ENCODE measurements at regions not wholly inside any gene's neighbourhood (a gene's known extent, or its start where the extent isn't known, plus 50 kb on each side); places are given as distances from the start of the nearest gene placed in this dataset.

DNA sequence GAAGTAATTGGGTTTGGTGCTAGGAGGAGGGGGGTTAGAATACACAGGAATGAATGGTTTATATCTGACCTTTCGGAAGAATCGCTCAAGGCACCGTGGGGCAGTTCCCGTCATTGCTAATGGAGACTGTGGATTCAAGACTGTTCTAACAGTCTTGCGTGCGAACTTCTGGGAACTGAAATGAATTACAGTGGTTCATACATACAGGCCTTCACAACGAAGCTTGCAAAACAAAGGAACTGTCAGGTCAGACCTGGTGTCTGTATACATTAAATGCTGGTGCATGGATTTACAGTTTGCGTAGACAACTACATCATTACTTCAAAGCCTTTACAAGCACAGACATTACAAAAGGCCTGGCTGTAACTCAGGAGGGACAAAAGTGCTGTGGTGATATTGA lies 983.9 kb downstream of the CDH11 start:
- no peak overlapping the region for H3K27ac ChIP-seq
- DNase-seq, result no peak
- H3K36me3 ChIP-seq (ENCODE audit: low read depth, missing control alignments), result no peaks in the 10 kb centered on the region
- intact Hi-C loops (cut with DNase I; ENCODE audit: low total_unique reads), result no loop called here
- H3K4me1 ChIP-seq, result peaks cover 1% of the 10 kb centered on the region
- TF ChIP-seq POLR2A (IDR thresholded peaks at IDR 0.05), result no peak
- TF ChIP-seq, protein P1, sequence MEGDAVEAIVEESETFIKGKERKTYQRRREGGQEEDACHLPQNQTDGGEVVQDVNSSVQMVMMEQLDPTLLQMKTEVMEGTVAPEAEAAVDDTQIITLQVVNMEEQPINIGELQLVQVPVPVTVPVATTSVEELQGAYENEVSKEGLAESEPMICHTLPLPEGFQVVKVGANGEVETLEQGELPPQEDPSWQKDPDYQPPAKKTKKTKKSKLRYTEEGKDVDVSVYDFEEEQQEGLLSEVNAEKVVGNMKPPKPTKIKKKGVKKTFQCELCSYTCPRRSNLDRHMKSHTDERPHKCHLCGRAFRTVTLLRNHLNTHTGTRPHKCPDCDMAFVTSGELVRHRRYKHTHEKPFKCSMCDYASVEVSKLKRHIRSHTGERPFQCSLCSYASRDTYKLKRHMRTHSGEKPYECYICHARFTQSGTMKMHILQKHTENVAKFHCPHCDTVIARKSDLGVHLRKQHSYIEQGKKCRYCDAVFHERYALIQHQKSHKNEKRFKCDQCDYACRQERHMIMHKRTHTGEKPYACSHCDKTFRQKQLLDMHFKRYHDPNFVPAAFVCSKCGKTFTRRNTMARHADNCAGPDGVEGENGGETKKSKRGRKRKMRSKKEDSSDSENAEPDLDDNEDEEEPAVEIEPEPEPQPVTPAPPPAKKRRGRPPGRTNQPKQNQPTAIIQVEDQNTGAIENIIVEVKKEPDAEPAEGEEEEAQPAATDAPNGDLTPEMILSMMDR (IDR thresholded peaks at IDR 0.05), result no peak
- WGBS, 2 donors, result 76 to 78% methylated on average over 8 of the region's 8 CpGs
- H3K27me3 ChIP-seq, result no peaks in the 10 kb centered on the region
- no peaks in the 10 kb centered on the region for H3K9me3 ChIP-seq
- H3K4me3 ChIP-seq, result no peak overlapping the region

DNA sequence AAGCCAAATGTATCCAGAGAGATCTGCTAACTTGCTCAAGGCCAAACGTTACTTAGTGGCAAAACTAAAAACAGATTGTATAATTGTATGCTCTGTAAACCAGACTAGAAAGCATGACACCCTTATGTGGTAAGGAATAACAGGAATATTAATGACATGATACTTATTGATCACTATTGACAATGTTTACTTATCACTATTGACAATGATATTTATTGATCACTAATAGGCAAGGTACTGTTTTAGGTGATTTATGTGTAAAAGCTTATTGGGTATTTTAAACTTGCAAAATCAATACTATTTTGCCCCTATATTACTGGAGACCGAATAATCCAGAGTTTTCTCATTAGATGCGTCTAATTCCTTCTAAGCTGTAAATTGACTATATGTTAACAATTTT lies 985.1 kb downstream of the CDH11 start:
- no peak overlapping the region for H3K4me3 ChIP-seq
- WGBS, 2 donors, result 67 to 77% methylated on average over 3 of the region's 3 CpGs
- H3K27ac ChIP-seq, result no peak overlapping the region
- intact Hi-C loops (cut with DNase I; ENCODE audit: low total_unique reads), result no loop called here
- no peak for DNase-seq
- no peaks in the 10 kb centered on the region for H3K9me3 ChIP-seq
- TF ChIP-seq, protein P1 (IDR thresholded peaks at IDR 0.05), result no peak
- TF ChIP-seq POLR2A (IDR thresholded peaks at IDR 0.05), result no peak
- no peaks in the 10 kb centered on the region for H3K36me3 ChIP-seq (ENCODE audit: low read depth, missing control alignments)
- H3K27me3 ChIP-seq, result no peaks in the 10 kb centered on the region
- peaks cover 7% of the 10 kb centered on the region for H3K4me1 ChIP-seq

DNA sequence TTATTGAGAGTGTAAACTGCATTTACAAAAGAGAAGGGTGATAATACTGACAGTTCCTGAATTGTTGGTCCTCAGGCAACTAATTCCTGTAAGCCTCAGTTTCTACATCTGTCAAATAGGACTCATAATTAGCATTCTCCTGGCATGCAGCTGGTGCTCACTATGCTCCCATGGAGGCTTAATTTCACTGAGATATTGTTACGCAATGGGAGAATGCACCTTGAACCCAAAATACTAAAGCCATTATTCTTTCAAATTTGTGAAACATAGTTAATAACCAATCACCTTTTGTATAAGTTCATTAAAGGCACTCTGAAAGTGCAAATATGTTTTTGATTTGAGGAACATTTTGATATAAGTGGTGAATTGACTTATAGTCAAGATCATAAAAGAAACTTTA lies 985.5 kb downstream of the CDH11 start:
- no peak for TF ChIP-seq POLR2A (IDR thresholded peaks at IDR 0.05)
- TF ChIP-seq, protein P1 (IDR thresholded peaks at IDR 0.05), result no peak
- H3K4me1 ChIP-seq, result peaks cover 7% of the 10 kb centered on the region
- 68% methylated on average over 1 of the region's 1 CpG for WGBS, 2 donors
- DNase-seq, result no peak
- no peak overlapping the region for H3K4me3 ChIP-seq
- intact Hi-C loops (cut with DNase I; ENCODE audit: low total_unique reads), result no loop called here
- no peaks in the 10 kb centered on the region for H3K9me3 ChIP-seq
- no peaks in the 10 kb centered on the region for H3K36me3 ChIP-seq (ENCODE audit: low read depth, missing control alignments)
- no peaks in the 10 kb centered on the region for H3K27me3 ChIP-seq
- H3K27ac ChIP-seq, result no peak overlapping the region

DNA sequence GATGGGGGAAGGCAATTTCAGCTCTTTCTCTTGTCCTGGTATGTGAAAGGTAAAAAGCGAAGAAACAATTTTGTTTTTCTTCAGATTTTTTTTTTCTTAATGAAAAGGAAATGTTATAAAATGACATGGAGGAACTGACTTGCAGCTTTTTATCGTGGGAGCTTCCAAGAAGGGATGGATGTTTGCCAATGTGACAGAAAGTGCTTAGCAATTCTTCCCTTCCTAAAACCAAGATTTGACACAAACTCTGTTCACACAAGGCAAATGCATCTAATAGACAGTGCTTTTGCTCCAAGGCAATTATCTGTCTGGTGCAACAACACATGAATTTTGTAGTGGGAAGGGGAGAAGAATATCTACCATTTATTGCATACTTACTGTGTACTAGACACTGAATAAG lies 988.5 kb downstream of the CDH11 start:
- H3K27ac ChIP-seq, result no peak overlapping the region
- TF ChIP-seq POLR2A (IDR thresholded peaks at IDR 0.05), result no peak
- TF ChIP-seq, protein P1 (IDR thresholded peaks at IDR 0.05), result no peak
- WGBS, 2 donors, result 23 to 45% methylated on average over 2 of the region's 2 CpGs
- intact Hi-C loops (cut with DNase I; ENCODE audit: low total_unique reads), result no loop called here
- H3K4me1 ChIP-seq, result peaks cover 7% of the 10 kb centered on the region
- H3K36me3 ChIP-seq (ENCODE audit: low read depth, missing control alignments), result no peaks in the 10 kb centered on the region
- no peaks in the 10 kb centered on the region for H3K9me3 ChIP-seq
- no peak overlapping the region for H3K4me3 ChIP-seq
- peak; percentile 15 for DNase-seq
- H3K27me3 ChIP-seq, result no peaks in the 10 kb centered on the region

DNA sequence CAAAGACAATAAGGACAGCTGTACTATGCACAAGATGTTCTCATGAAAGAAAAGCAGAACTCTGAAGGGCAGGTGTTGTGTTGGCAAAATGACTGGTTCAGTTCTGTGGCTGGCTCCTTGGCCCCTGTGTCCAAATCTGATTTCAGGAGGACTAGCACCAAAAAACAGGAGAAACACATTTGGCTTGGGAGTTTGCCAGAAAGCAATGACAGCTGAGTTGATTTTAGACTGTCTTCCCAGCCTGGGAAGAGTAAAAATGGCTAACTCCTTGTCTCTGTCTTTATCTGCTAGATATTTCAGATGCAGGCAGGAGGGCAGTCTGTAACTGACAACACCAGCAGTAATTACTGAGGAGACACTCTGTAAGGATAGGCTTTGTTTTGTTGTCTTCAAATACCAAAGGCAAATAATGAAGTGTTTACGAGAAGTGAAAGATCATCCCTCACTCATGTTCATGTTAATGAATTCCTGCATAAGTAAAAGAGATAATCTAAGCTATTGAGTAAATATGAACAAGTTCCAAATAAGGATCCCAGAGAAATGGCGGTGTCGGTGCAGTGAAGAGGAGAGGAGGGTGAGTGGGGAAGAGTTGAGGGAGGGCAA lies 989.0 kb downstream of the CDH11 start:
- peak overlapping the region in 1 of 2 donors; percentile 14 for H3K27ac ChIP-seq
- no peaks in the 10 kb centered on the region for H3K36me3 ChIP-seq (ENCODE audit: low read depth, missing control alignments)
- H3K27me3 ChIP-seq, result no peaks in the 10 kb centered on the region
- TF ChIP-seq, protein P1 (IDR thresholded peaks at IDR 0.05), result no peak
- no peak overlapping the region for H3K4me3 ChIP-seq
- H3K4me1 ChIP-seq, result peaks cover 7% of the 10 kb centered on the region
- WGBS, 2 donors, result 49 to 57% methylated on average over 3 of the region's 3 CpGs
- no peaks in the 10 kb centered on the region for H3K9me3 ChIP-seq
- no peak for DNase-seq
- intact Hi-C loops (cut with DNase I; ENCODE audit: low total_unique reads), result no loop called here

Data from testis (tissue), 2 donors.